ENCODE measurements at regions not wholly inside any gene's neighbourhood (a gene's known extent, or its start where the extent isn't known, plus 50 kb on each side); places are given as distances from the start of the nearest gene placed in this dataset.

DNA sequence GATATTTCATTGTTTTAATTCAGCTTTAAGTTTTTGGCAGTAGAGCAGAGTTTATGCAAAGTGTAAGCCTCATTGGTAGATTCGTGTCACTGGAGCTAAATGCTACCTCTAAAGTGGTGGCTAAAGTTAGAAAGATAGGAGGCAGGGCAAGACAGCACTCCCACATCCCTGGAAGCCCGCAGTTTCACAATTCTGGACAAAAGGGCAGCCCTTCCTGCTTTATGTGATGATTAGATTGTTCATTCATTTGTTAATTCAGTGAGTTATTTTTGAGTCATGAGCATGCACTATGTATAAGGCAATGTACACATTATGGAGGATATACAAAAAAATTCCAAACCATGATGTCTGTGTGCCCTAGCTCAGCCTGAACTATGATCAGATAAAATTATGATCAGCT is 52.1 kb upstream of the EIF3M start:
- H3K23ac ChIP-seq (ENCODE audit: insufficient read length), result no peak overlapping the region
- H3K4me2 ChIP-seq (ENCODE audit: insufficient read depth in 1 of 2, low read depth in 2 of 2, low read length in 2 of 2), result no peak overlapping the region
- H3K23me2 ChIP-seq (ENCODE audit: low read depth, low read length), result no peaks in the 10 kb centered on the region
- no peaks in the 10 kb centered on the region for H3K36me3 ChIP-seq (ENCODE audit: control insufficient read depth in 2 of 4, insufficient read depth in 4 of 4, low read length in 3 of 4)
- no peak overlapping the region for H3K9ac ChIP-seq (replicated peaks in 1 of 4; ENCODE audit: extremely low read depth in 1 of 4, low read depth in 3 of 4, low read length in 3 of 4)
- H4K5ac ChIP-seq (ENCODE audit: insufficient read length, low read depth, low read length), result no peak overlapping the region
- no peak overlapping the region for H2BK120ac ChIP-seq (replicated peaks; ENCODE audit: low read depth, low read length)
- no peak overlapping the region for H3K4ac ChIP-seq (replicated peaks; ENCODE audit: insufficient read length, low read depth, low read length)
- no peak overlapping the region for H2BK15ac ChIP-seq (ENCODE audit: low read length)
- ChIA-PET POLR2A (ENCODE audit: partially characterized antibody) (no interaction called here), CTCF (ENCODE audit: partially characterized antibody) (interaction anchor here (0.6 kb wide), 1 partner anchor 49 kb away, joined by 3 read pairs; no protein-coding TSS in a partner anchor)
- no peaks in the 10 kb centered on the region for H3K9me3 ChIP-seq (ENCODE audit: insufficient read depth in 2 of 2, low read depth in 1 of 2, low read length in 1 of 2)
- no peaks in the 10 kb centered on the region for H4K20me1 ChIP-seq (replicated peaks in 1 of 2; ENCODE audit: control insufficient read depth in 1 of 2, insufficient read depth in 2 of 2, low read length in 2 of 2)
- no peak overlapping the region for H3K14ac ChIP-seq (ENCODE audit: insufficient read length)
- no peaks in the 10 kb centered on the region for H3K79me2 ChIP-seq (ENCODE audit: control insufficient read depth in 1 of 2, insufficient read depth in 2 of 2, low read length in 2 of 2)
- H2BK12ac ChIP-seq (ENCODE audit: low read depth, low read length), result no peak overlapping the region
- no peak overlapping the region for H3K27ac ChIP-seq (ENCODE audit: low read depth, low read length)
- no peak overlapping the region for H2AK5ac ChIP-seq (ENCODE audit: low read depth, low read length)
- no peak overlapping the region for H2BK5ac ChIP-seq (ENCODE audit: low read depth, low read length)
- no peak overlapping the region for H3K18ac ChIP-seq (ENCODE audit: extremely low read depth, low read length)
- no peak overlapping the region for H2BK20ac ChIP-seq (ENCODE audit: low read length)
- H3K79me1 ChIP-seq (ENCODE audit: low read depth, low read length), result no peaks in the 10 kb centered on the region
- H3K4me3 ChIP-seq (ENCODE audit: extremely low read depth in 1 of 4, insufficient read depth in 2 of 4, low read depth in 3 of 4, low read length in 4 of 4), result no peak overlapping the region
- H3K56ac ChIP-seq (replicated peaks; ENCODE audit: insufficient read length, low read depth, low read length), result no peak overlapping the region
- H4K91ac ChIP-seq (replicated peaks; ENCODE audit: insufficient read length, low read length), result no peak overlapping the region
- FAIRE-seq (no peak), DNase-seq (ENCODE audit: low read depth in 1 of 2, low spot score in 2 of 2) (no peak)
- no peak overlapping the region for H2AFZ ChIP-seq (ENCODE audit: low read length)
- no peak overlapping the region for H4K8ac ChIP-seq (ENCODE audit: extremely low read depth, insufficient read depth, low read length)
- H3K4me1 ChIP-seq (replicated peaks in 1 of 4; ENCODE audit: control insufficient read depth in 3 of 4, insufficient read depth in 4 of 4, low read length in 3 of 4), result no peaks in the 10 kb centered on the region
- 78% methylated on average over 2 of the region's 2 CpGs; no CpG with 5 or more reads in 1 of the 2 experiments for WGBS, 2 experiments (ENCODE audit: extremely low coverage in 1 of 2, insufficient coverage in 1 of 2, insufficient read length in 1 of 2, insufficient replicate concordance in 2 of 2, low coverage in 1 of 2, low lambda C conversion rate in 2 of 2, missing lambda C conversion rate in 1 of 2)
- H3K27me3 ChIP-seq (replicated peaks in 1 of 4; ENCODE audit: control insufficient read depth in 3 of 4, extremely low read depth in 1 of 4, insufficient read depth in 3 of 4, low read length in 3 of 4), result no peaks in the 10 kb centered on the region
- TF ChIP-seq MAFK (IDR thresholded peaks at IDR 0.05; ENCODE audit: low read depth, low read length), result no peak
- TF ChIP-seq CEBPB (IDR thresholded peaks at IDR 0.05; ENCODE audit: low read depth, low read length), result no peak
- no peak for TF ChIP-seq HDAC6 (IDR thresholded peaks at IDR 0.05; ENCODE audit: low read depth, low read length)
- TF ChIP-seq, protein P1, sequence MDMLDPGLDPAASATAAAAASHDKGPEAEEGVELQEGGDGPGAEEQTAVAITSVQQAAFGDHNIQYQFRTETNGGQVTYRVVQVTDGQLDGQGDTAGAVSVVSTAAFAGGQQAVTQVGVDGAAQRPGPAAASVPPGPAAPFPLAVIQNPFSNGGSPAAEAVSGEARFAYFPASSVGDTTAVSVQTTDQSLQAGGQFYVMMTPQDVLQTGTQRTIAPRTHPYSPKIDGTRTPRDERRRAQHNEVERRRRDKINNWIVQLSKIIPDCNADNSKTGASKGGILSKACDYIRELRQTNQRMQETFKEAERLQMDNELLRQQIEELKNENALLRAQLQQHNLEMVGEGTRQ (IDR thresholded peaks at IDR 0.05; ENCODE audit: low read length), result no peak
- no peak for TF ChIP-seq EZH2 (IDR thresholded peaks at IDR 0.05; ENCODE audit: low read depth, low read length, severe bottlenecking)
- TF ChIP-seq EP300 (IDR thresholded peaks at IDR 0.05; ENCODE audit: borderline replicate concordance in 1 of 2, low read depth in 2 of 2, low read length in 2 of 2), result no peak
- no peak for TF ChIP-seq CBX8 (IDR thresholded peaks at IDR 0.05; ENCODE audit: borderline replicate concordance, low read depth, low read length)
- no peak for TF ChIP-seq RBBP5 (IDR thresholded peaks at IDR 0.05; ENCODE audit: borderline replicate concordance, low read depth, low read length)
- TF ChIP-seq SIRT6 (IDR thresholded peaks at IDR 0.05; ENCODE audit: low read length), result no peak
- TF ChIP-seq KDM5A (IDR thresholded peaks at IDR 0.05; ENCODE audit: low read length), result no peak
- no peak for TF ChIP-seq NRF1 (IDR thresholded peaks at IDR 0.05; ENCODE audit: low read depth, low read length)
- TF ChIP-seq BCL11A (IDR thresholded peaks at IDR 0.05; ENCODE audit: low read depth in 2 of 2, low read length in 2 of 2), result no peak
- TF ChIP-seq JUND (IDR thresholded peaks at IDR 0.05; ENCODE audit: low read length), result no peak
- TF ChIP-seq CBX5 (IDR thresholded peaks at IDR 0.05; ENCODE audit: low read depth, low read length), result no peak
- no peak for TF ChIP-seq ASH2L (IDR thresholded peaks at IDR 0.05; ENCODE audit: low read length)
